DOHH2 (cell line): ENCODE measurements at regions not wholly inside any gene's neighbourhood (a gene's known extent, or its start where the extent isn't known, plus 50 kb on each side); places are given as distances from the start of the nearest gene placed in this dataset.

Experiments
- CTCF ChIP-seq: fragments of 200-600 bp; sonication (generic); IDR thresholded peaks from one replicate; pipeline ENCODE4 v1.5.1; 2014; ENCODE audit warnings: antibody characterized with exemption, mild to moderate bottlenecking, low read depth, low read length; ENCODE audit not compliant: poor library complexity, severe bottlenecking
- EZH2phosphoT487 ChIP-seq: fragments of 200-600 bp; sonication (generic); IDR thresholded peaks from 2 replicates; pipeline ENCODE4 v1.6.1; 2017; ENCODE audit warnings: borderline replicate concordance, mild to moderate bottlenecking, antibody characterized with exemption, low read length, moderate library complexity, mixed read lengths

- TF ChIP-seq CTCF (no peak), EZH2phosphoT487 (no peak)
Observed at GRCh38 chr15:79179597-79179996, 89.0 kb upstream of the RASGRF1 start.
